Adrenal gland (tissue), 5 donors: ENCODE measurements at regions not wholly inside any gene's neighbourhood (a gene's known extent, or its start where the extent isn't known, plus 50 kb on each side); places are given as distances from the start of the nearest gene placed in this dataset.

Source experiments
- CTCF ChIP-seq, 6 experiments: fragments of 450-650 bp in 4 of 6; fragments of 200-600 bp in 2 of 6; sonication (generic) in 1 of 6; IDR thresholded peaks; 1 replicate in 5 of 6; 2 replicates in 1 of 6; pipeline versions ENCODE4 v1.5.1 to v1.8.0; 2016 to 2021; ENCODE audit warnings: antibody characterized with exemption in 6 of 6, mild to moderate bottlenecking in 2 of 6, moderate library complexity in 1 of 6
- POLR2A ChIP-seq, 2 donors: fragments of 450-650 bp; IDR thresholded peaks; one replicate each; pipeline ENCODE4 v1.6.1; 2017; ENCODE audit warnings: antibody characterized with exemption in 2 of 2, mild to moderate bottlenecking in 2 of 2, moderate library complexity in 1 of 2
- donor health status: DM: no; HTN: no; CAD: no.

GRCh38 chr12:100682178-100682577, 108.7 kb downstream of the GAS2L3 start:
- TF ChIP-seq CTCF (IDR thresholded peaks at IDR 0.05) (no peak), POLR2A (IDR thresholded peaks at IDR 0.05) (no peak)
